IMR-90 (cell line): ENCODE measurements at regions not wholly inside any gene's neighbourhood (a gene's known extent, or its start where the extent isn't known, plus 50 kb on each side); places are given as distances from the start of the nearest gene placed in this dataset.

Source experiments
- ATAC-seq: fragments of 200-7000 bp; cut with Tn5 transposase; 2 replicates; pipeline ENCODE4 v1.9.1; 2020; ENCODE audit warnings: low read depth, mild to moderate bottlenecking, moderate library complexity
- BruUV-seq: library from RNA; stranded (reverse); fragments of 400-500 nt; replicated peaks from 2 replicates; lab custom pipeline; 2021; lab: Mats Ljungman, UMichigan
- CTCF ChIA-PET: fragments of 300-600 bp; formaldehyde crosslinking; extraction: SDS; loops from one replicate; lab custom pipeline; 2021; ENCODE audit warnings: antibody characterized with exemption; lab: Yijun Ruan, JAX
- POLR2A ChIA-PET: fragments of 300-600 bp; sonication (Branson Sonifier 250); formaldehyde crosslinking; loops from one replicate; lab custom pipeline; 2022; ENCODE audit warnings: antibody characterized with exemption; ENCODE audit not compliant: unreplicated experiment; lab: Charles Lee
- DNase-seq: peaks from one replicate; pipeline ENCODE4 v3.0.0; 2013
- H2AFZ ChIP-seq: replicated peaks from 2 replicates; pipeline ENCODE3; 2013; ENCODE audit warnings: low read length, mild to moderate bottlenecking; ENCODE audit not compliant: poor library complexity
- H2AK5ac ChIP-seq: 2 replicates; pipeline ENCODE4 v1.6.1; 2013; ENCODE audit warnings: low read depth, low read length, inconsistent platforms
- H2AK9ac ChIP-seq: replicated peaks from 2 replicates; pipeline ENCODE3; 2013; ENCODE audit warnings: mild to moderate bottlenecking, low read depth, low read length, moderate library complexity; ENCODE audit not compliant: poor library complexity
- H2BK120ac ChIP-seq: 2 replicates; pipeline ENCODE4 v1.6.1; 2013; ENCODE audit warnings: low read depth, low read length, inconsistent platforms
- H2BK15ac ChIP-seq: 3 replicates; pipeline ENCODE4 v1.6.1; 2013; ENCODE audit warnings: low read depth, low read length, inconsistent platforms
- H2BK20ac ChIP-seq: 2 replicates; pipeline ENCODE4 v1.6.1; 2013; ENCODE audit warnings: low read depth, mild to moderate bottlenecking, inconsistent platforms, low read length, moderate library complexity
- H2BK5ac ChIP-seq: 2 replicates; pipeline ENCODE4 v1.6.1; 2013; ENCODE audit warnings: mild to moderate bottlenecking, low read depth, low read length, inconsistent platforms; ENCODE audit not compliant: poor library complexity, severe bottlenecking
- H3K14ac ChIP-seq: replicated peaks from 2 replicates; pipeline ENCODE4 v1.6.1; 2013; ENCODE audit warnings: low read depth, low read length, inconsistent platforms
- H3K18ac ChIP-seq: 2 replicates; pipeline ENCODE4 v1.6.1; 2013; ENCODE audit warnings: low read depth, low read length, control low read depth
- H3K23ac ChIP-seq: 2 replicates; pipeline ENCODE4 v1.6.1; 2013; ENCODE audit warnings: low read depth, low read length, inconsistent platforms
- H3K27ac ChIP-seq: 2 replicates; pipeline ENCODE4 v1.5.1; 2013; ENCODE audit warnings: mild to moderate bottlenecking, control low read depth, low read length; ENCODE audit not compliant: insufficient read depth
- H3K27me3 ChIP-seq: 2 replicates; pipeline ENCODE4 v1.6.1; 2013; ENCODE audit warnings: low read length; ENCODE audit not compliant: control insufficient read depth, insufficient read depth
- H3K36me3 ChIP-seq: 2 replicates; pipeline ENCODE4 v1.6.1; 2013; ENCODE audit warnings: low read length, mixed read lengths; ENCODE audit not compliant: control insufficient read depth, insufficient read depth
- H3K4ac ChIP-seq: 2 replicates; pipeline ENCODE4 v1.6.1; 2013; ENCODE audit warnings: low read depth, low read length, inconsistent platforms
- H3K4me1 ChIP-seq: 2 replicates; pipeline ENCODE4 v1.6.1; 2013; ENCODE audit warnings: low read length, mixed read lengths; ENCODE audit not compliant: control insufficient read depth, insufficient read depth
- H3K4me2 ChIP-seq: 2 replicates; pipeline ENCODE4 v1.6.1; 2013; ENCODE audit warnings: low read depth, mild to moderate bottlenecking, control low read depth, low read length, moderate library complexity
- H3K4me3 ChIP-seq: 2 replicates; pipeline ENCODE4 v1.5.1; 2013; ENCODE audit warnings: low read depth, mild to moderate bottlenecking, control low read depth, low read length, moderate library complexity; ENCODE audit not compliant: insufficient read depth
- H3K56ac ChIP-seq: 2 replicates; pipeline ENCODE4 v1.6.1; 2013; ENCODE audit warnings: low read length, inconsistent platforms; ENCODE audit not compliant: insufficient read depth; ENCODE audit errors: extremely low read depth
- H3K79me1 ChIP-seq, 2 experiments: 2 replicates each; pipeline ENCODE4 v1.6.1; 2013; ENCODE audit warnings: low read length in 2 of 2, inconsistent platforms in 1 of 2, low read depth in 1 of 2
- H3K9ac ChIP-seq: 2 replicates; pipeline ENCODE4 v1.6.1; 2013; ENCODE audit warnings: low read depth, low read length, control low read depth
- H3K9me1 ChIP-seq: 2 replicates; pipeline ENCODE4 v1.6.1; 2013; ENCODE audit warnings: low read length, inconsistent platforms; ENCODE audit not compliant: insufficient read depth
- H3K9me3 ChIP-seq: 2 replicates; pipeline ENCODE4 v1.6.1; 2013; ENCODE audit warnings: low read length; ENCODE audit not compliant: control insufficient read depth, insufficient read depth
- H4K20me1 ChIP-seq: 2 replicates; pipeline ENCODE4 v1.6.1; 2013; ENCODE audit warnings: low read length, inconsistent platforms; ENCODE audit not compliant: insufficient read depth
- H4K5ac ChIP-seq: 2 replicates; pipeline ENCODE4 v1.6.1; 2013; ENCODE audit warnings: mild to moderate bottlenecking, low read depth, low read length, control low read depth
- H4K8ac ChIP-seq, 2 experiments: 2 replicates each; pipeline ENCODE4 v1.6.1; 2013; ENCODE audit warnings: low read depth in 2 of 2, low read length in 2 of 2, control low read depth in 1 of 2, inconsistent platforms in 1 of 2
- H4K91ac ChIP-seq: 2 replicates; pipeline ENCODE4 v1.6.1; 2013; ENCODE audit warnings: low read depth, low read length, inconsistent platforms; ENCODE audit not compliant: insufficient read depth
- BHLHE40 ChIP-seq: fragments of 150-350 bp; IDR thresholded peaks from 2 replicates; pipeline ENCODE4 v1.6.1; 2016; ENCODE audit warnings: mild to moderate bottlenecking, low read depth, low read length
- CEBPB ChIP-seq: IDR thresholded peaks from 2 replicates; pipeline ENCODE4 v1.6.1; 2012; ENCODE audit warnings: low read depth, low read length, improper control_type of control experiment
- CHD1 ChIP-seq: IDR thresholded peaks from 2 replicates; pipeline ENCODE4 v1.6.1; 2012; ENCODE audit warnings: low read depth, low read length, improper control_type of control experiment
- ELK1 ChIP-seq: fragments of 150-350 bp; IDR thresholded peaks from 2 replicates; pipeline ENCODE4 v1.6.1; 2016; ENCODE audit warnings: low read depth, mild to moderate bottlenecking, low read length, moderate library complexity, borderline replicate concordance
- FOS ChIP-seq: fragments of 150-350 bp; IDR thresholded peaks from 2 replicates; pipeline ENCODE4 v1.6.1; 2016; ENCODE audit warnings: low read depth, low read length
- MAFK ChIP-seq: IDR thresholded peaks from 2 replicates; pipeline ENCODE4 v1.6.1; 2012; ENCODE audit warnings: low read depth, low read length, improper control_type of control experiment
- MAZ ChIP-seq: IDR thresholded peaks from 2 replicates; pipeline ENCODE4 v1.6.1; 2012; ENCODE audit warnings: low read depth, mild to moderate bottlenecking, low read length, improper control_type of control experiment, moderate library complexity, borderline replicate concordance
- MXI1 ChIP-seq: IDR thresholded peaks from 2 replicates; pipeline ENCODE4 v1.6.1; 2012; ENCODE audit warnings: low read depth, mild to moderate bottlenecking, low read length, moderate library complexity, borderline replicate concordance
- NFE2L2 ChIP-seq: fragments of 150-350 bp; IDR thresholded peaks from 2 replicates; pipeline ENCODE4 v1.6.1; 2016; ENCODE audit warnings: low read depth, mild to moderate bottlenecking, low read length
- POLR2A ChIP-seq: IDR thresholded peaks from 2 replicates; pipeline ENCODE4 v1.6.1; 2012; ENCODE audit warnings: mild to moderate bottlenecking, low read depth, low read length
- RAD21 ChIP-seq: IDR thresholded peaks from 2 replicates; pipeline ENCODE4 v1.6.1; 2012; ENCODE audit warnings: low read length, improper control_type of control experiment
- RCOR1 ChIP-seq: IDR thresholded peaks from 2 replicates; pipeline ENCODE4 v1.6.1; 2012; ENCODE audit warnings: mild to moderate bottlenecking, low read length, improper control_type of control experiment; ENCODE audit not compliant: insufficient replicate concordance
- RFX5 ChIP-seq: IDR thresholded peaks from 2 replicates; pipeline ENCODE4 v1.8.0; 2012; ENCODE audit warnings: low read depth, mild to moderate bottlenecking, low read length, moderate library complexity
- SMC3 ChIP-seq: fragments of 150-350 bp; IDR thresholded peaks from 2 replicates; pipeline ENCODE4 v1.6.1; 2016; ENCODE audit warnings: low read depth, mild to moderate bottlenecking, antibody characterized with exemption, low read length, moderate library complexity
- USF2 ChIP-seq: fragments of 150-350 bp; IDR thresholded peaks from 2 replicates; pipeline ENCODE4 v1.6.1; 2017; ENCODE audit warnings: mild to moderate bottlenecking, antibody characterized with exemption, low read length, low read depth
- whole genome bisulfite sequencing, 2 experiments: methylation state at CpG; one replicate each; pipeline versions ENCODE4 v1.1.5 to v1.1.7; 2013; ENCODE audit warnings: missing lambda C conversion rate in 2 of 2; ENCODE audit not compliant: insufficient read length in 1 of 2; ENCODE audit errors: extremely low coverage in 2 of 2; 5-methylcytosine and 5-hydroxymethylcytosine counted together
- dilution Hi-C: fragments of 300-500 bp; cut with HindIII; formaldehyde crosslinking; loops from one replicate; pipeline ENCODE4 v1.14.3; 2018; ENCODE audit warnings: low sequenced_read_pairs; ENCODE audit not compliant: unreplicated experiment
- in situ Hi-C: fragments of 300-500 bp; cut with MboI; formaldehyde crosslinking; loops from 3 replicates; pipeline ENCODE4 v1.14.3; 2019; ENCODE audit warnings: low sequenced_read_pairs, inconsistent platforms, mixed read lengths
- intact Hi-C: fragments of 100-400 bp; cut with micrococcal nuclease; formaldehyde crosslinking; loops from 2 replicates; pipeline ENCODE4 v1.10.0; 2022
- TF ChIP-seq, protein P1 (sequence below): conservative IDR thresholded peaks from 2 replicates; pipeline ENCODE4 v1.5.1; 2012; ENCODE audit warnings: mild to moderate bottlenecking, low read depth, low read length, improper control_type of control experiment

GRCh38 chr9:118091711-118092500 lies 387.7 kb downstream of the TLR4 start:
- no peaks in the 10 kb centered on the region for H4K20me1 ChIP-seq
- H2AK9ac ChIP-seq: no peak overlapping the region
- no peak overlapping the region for H4K8ac ChIP-seq
- in situ Hi-C loops (no loop called here), dilution Hi-C loops (no loop called here), intact Hi-C loops (no loop called here)
- no peak overlapping the region for H3K56ac ChIP-seq
- H3K9me1 ChIP-seq: no peaks in the 10 kb centered on the region
- no CpG with 5 or more reads among the region's 8 CpGs for WGBS, 2 experiments
- no peak overlapping the region for H3K4me3 ChIP-seq
- no peak overlapping the region for H2BK5ac ChIP-seq
- TF ChIP-seq MAFK (no peak), MXI1 (no peak), BHLHE40 (no peak), POLR2A (no peak), FOS (no peak), CHD1 (no peak), SMC3 (no peak), CEBPB (no peak), RCOR1 (no peak), MAZ (no peak), USF2 (no peak), RAD21 (no peak), ELK1 (no peak), NFE2L2 (no peak), RFX5 (no peak)
- TF ChIP-seq, protein P1, sequence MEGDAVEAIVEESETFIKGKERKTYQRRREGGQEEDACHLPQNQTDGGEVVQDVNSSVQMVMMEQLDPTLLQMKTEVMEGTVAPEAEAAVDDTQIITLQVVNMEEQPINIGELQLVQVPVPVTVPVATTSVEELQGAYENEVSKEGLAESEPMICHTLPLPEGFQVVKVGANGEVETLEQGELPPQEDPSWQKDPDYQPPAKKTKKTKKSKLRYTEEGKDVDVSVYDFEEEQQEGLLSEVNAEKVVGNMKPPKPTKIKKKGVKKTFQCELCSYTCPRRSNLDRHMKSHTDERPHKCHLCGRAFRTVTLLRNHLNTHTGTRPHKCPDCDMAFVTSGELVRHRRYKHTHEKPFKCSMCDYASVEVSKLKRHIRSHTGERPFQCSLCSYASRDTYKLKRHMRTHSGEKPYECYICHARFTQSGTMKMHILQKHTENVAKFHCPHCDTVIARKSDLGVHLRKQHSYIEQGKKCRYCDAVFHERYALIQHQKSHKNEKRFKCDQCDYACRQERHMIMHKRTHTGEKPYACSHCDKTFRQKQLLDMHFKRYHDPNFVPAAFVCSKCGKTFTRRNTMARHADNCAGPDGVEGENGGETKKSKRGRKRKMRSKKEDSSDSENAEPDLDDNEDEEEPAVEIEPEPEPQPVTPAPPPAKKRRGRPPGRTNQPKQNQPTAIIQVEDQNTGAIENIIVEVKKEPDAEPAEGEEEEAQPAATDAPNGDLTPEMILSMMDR: no peak
- ATAC-seq: no peak
- no peak overlapping the region for H3K23ac ChIP-seq
- no peak overlapping the region for H3K4ac ChIP-seq
- H4K5ac ChIP-seq: no peak overlapping the region
- no peaks in the 10 kb centered on the region for H3K4me1 ChIP-seq
- H3K4me2 ChIP-seq: no peak overlapping the region
- no peak overlapping the region for H2BK15ac ChIP-seq
- POLR2A ChIA-PET: no interaction called here
- BruUV-seq: no TSS peak
- H3K79me1 ChIP-seq: no peaks in the 10 kb centered on the region
- no peak overlapping the region for H3K14ac ChIP-seq
- no peak overlapping the region for H2BK20ac ChIP-seq
- H2AK5ac ChIP-seq: no peak overlapping the region
- H4K91ac ChIP-seq: no peak overlapping the region
- CTCF ChIA-PET: no interaction called here
- DNase-seq: no peak
- no peak overlapping the region for H2AFZ ChIP-seq
- H3K18ac ChIP-seq: no peak overlapping the region
- no peaks in the 10 kb centered on the region for H3K27me3 ChIP-seq
- H3K27ac ChIP-seq: no peak overlapping the region
- H2BK120ac ChIP-seq: no peak overlapping the region
- no peak overlapping the region for H3K9ac ChIP-seq
- no peaks in the 10 kb centered on the region for H3K36me3 ChIP-seq
- H3K9me3 ChIP-seq: peaks cover 6% of the 10 kb centered on the region
